Testis (tissue), 2 donors: ENCODE measurements at regions not wholly inside any gene's neighbourhood (a gene's known extent, or its start where the extent isn't known, plus 50 kb on each side); places are given as distances from the start of the nearest gene placed in this dataset.

ENCODE experiments used
- CTCF ChIP-seq, 3 experiments: fragments of 450-650 bp in 2 of 3; fragments of 200-600 bp in 1 of 3; sonication (generic) in 1 of 3; IDR thresholded peaks; one replicate each; pipeline ENCODE4 v1.5.1; 2016 to 2019; ENCODE audit warnings: antibody characterized with exemption in 3 of 3, mild to moderate bottlenecking in 2 of 3, moderate library complexity in 1 of 3
- POLR2A ChIP-seq: fragments of 450-650 bp; IDR thresholded peaks from one replicate; pipeline ENCODE4 v1.6.1; 2017; ENCODE audit warnings: antibody characterized with exemption, mild to moderate bottlenecking, moderate library complexity

GRCh38 chr17:77856551-77857305 lies 101.8 kb upstream of the TNRC6C start:
- TF ChIP-seq CTCF (IDR thresholded peaks at IDR 0.05) (no peak), POLR2A (no peak)
